ENCODE measurements at regions not wholly inside any gene's neighbourhood (a gene's known extent, or its start where the extent isn't known, plus 50 kb on each side); places are given as distances from the start of the nearest gene placed in this dataset.

DNA sequence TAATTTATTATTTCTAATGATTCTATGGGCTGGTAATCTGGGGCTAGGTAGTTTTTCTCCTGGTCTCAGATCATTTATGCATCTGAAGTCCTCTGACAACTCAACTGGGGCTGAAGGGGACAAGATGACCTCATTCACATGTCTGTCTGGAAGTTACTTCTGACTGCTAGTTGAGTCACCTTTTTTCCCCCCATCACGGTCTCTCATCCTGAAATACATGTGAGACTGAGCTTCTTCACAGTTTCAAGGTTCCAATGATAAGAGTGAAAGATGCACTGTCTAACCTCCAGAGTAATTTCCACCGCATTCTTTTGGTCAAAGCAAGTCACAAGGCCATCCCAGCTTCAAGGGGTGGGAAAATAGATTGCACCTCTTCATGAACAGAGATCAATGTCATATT lies 356.7 kb upstream of the RPS6KA3 start:
- Mint-ChIP-seq H3K4me1 (no peaks in the 10 kb centered on the region), H3K36me3 (no peaks in the 10 kb centered on the region), H3K9me3 (peaks cover 4% of the 10 kb centered on the region; the same call in 1 of the 2 replicates), H3K4me3 (no peak overlapping the region), H3K27me3 (ENCODE audit: low read depth) (no peaks in the 10 kb centered on the region), H3K27ac (no peak overlapping the region)
- TF ChIP-seq, protein P1, sequence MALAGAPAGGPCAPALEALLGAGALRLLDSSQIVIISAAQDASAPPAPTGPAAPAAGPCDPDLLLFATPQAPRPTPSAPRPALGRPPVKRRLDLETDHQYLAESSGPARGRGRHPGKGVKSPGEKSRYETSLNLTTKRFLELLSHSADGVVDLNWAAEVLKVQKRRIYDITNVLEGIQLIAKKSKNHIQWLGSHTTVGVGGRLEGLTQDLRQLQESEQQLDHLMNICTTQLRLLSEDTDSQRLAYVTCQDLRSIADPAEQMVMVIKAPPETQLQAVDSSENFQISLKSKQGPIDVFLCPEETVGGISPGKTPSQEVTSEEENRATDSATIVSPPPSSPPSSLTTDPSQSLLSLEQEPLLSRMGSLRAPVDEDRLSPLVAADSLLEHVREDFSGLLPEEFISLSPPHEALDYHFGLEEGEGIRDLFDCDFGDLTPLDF (CRISPR knock-in tag; IDR thresholded peaks at IDR 0.05) = no peak
- TF ChIP-seq NFATC4 (CRISPR knock-in tag; IDR thresholded peaks at IDR 0.05) (no peak), USF1 (CRISPR knock-in tag; IDR thresholded peaks at IDR 0.05) (no peak), CBFB (CRISPR knock-in tag; IDR thresholded peaks at IDR 0.05; ENCODE audit: low read depth) (no peak), SP1 (CRISPR knock-in tag; conservative IDR thresholded peaks at IDR 0.05) (no peak), NR3C1 (CRISPR knock-in tag; conservative IDR thresholded peaks at IDR 0.05; ENCODE audit: low read depth) (no peak), ZNF263 (CRISPR knock-in tag; IDR thresholded peaks at IDR 0.05; ENCODE audit: low read depth) (no peak), ATF6 (CRISPR knock-in tag; IDR thresholded peaks at IDR 0.05) (no peak), ZNF512 (CRISPR knock-in tag; IDR thresholded peaks at IDR 0.05; ENCODE audit: borderline replicate concordance) (no peak), FOXK1 (CRISPR knock-in tag; IDR thresholded peaks at IDR 0.05) (no peak), ZNF232 (CRISPR knock-in tag; IDR thresholded peaks at IDR 0.05) (no peak), ZNF425 (CRISPR knock-in tag; conservative IDR thresholded peaks at IDR 0.05) (no peak), RORB (CRISPR knock-in tag; IDR thresholded peaks at IDR 0.05) (no peak), AFF4 (CRISPR knock-in tag; IDR thresholded peaks at IDR 0.05; ENCODE audit: borderline replicate concordance) (no peak), CREB1 (CRISPR knock-in tag; IDR thresholded peaks at IDR 0.05) (no peak)
- TF ChIP-seq, protein P2, sequence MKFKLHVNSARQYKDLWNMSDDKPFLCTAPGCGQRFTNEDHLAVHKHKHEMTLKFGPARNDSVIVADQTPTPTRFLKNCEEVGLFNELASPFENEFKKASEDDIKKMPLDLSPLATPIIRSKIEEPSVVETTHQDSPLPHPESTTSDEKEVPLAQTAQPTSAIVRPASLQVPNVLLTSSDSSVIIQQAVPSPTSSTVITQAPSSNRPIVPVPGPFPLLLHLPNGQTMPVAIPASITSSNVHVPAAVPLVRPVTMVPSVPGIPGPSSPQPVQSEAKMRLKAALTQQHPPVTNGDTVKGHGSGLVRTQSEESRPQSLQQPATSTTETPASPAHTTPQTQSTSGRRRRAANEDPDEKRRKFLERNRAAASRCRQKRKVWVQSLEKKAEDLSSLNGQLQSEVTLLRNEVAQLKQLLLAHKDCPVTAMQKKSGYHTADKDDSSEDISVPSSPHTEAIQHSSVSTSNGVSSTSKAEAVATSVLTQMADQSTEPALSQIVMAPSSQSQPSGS (CRISPR knock-in tag; IDR thresholded peaks at IDR 0.05; ENCODE audit: borderline replicate concordance, low read depth) = no peak
- TF ChIP-seq, protein P3, sequence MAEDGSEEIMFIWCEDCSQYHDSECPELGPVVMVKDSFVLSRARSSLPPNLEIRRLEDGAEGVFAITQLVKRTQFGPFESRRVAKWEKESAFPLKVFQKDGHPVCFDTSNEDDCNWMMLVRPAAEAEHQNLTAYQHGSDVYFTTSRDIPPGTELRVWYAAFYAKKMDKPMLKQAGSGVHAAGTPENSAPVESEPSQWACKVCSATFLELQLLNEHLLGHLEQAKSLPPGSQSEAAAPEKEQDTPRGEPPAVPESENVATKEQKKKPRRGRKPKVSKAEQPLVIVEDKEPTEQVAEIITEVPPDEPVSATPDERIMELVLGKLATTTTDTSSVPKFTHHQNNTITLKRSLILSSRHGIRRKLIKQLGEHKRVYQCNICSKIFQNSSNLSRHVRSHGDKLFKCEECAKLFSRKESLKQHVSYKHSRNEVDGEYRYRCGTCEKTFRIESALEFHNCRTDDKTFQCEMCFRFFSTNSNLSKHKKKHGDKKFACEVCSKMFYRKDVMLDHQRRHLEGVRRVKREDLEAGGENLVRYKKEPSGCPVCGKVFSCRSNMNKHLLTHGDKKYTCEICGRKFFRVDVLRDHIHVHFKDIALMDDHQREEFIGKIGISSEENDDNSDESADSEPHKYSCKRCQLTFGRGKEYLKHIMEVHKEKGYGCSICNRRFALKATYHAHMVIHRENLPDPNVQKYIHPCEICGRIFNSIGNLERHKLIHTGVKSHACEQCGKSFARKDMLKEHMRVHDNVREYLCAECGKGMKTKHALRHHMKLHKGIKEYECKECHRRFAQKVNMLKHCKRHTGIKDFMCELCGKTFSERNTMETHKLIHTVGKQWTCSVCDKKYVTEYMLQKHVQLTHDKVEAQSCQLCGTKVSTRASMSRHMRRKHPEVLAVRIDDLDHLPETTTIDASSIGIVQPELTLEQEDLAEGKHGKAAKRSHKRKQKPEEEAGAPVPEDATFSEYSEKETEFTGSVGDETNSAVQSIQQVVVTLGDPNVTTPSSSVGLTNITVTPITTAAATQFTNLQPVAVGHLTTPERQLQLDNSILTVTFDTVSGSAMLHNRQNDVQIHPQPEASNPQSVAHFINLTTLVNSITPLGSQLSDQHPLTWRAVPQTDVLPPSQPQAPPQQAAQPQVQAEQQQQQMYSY (CRISPR knock-in tag; IDR thresholded peaks at IDR 0.05) = no peak
- TF ChIP-seq, protein P4, sequence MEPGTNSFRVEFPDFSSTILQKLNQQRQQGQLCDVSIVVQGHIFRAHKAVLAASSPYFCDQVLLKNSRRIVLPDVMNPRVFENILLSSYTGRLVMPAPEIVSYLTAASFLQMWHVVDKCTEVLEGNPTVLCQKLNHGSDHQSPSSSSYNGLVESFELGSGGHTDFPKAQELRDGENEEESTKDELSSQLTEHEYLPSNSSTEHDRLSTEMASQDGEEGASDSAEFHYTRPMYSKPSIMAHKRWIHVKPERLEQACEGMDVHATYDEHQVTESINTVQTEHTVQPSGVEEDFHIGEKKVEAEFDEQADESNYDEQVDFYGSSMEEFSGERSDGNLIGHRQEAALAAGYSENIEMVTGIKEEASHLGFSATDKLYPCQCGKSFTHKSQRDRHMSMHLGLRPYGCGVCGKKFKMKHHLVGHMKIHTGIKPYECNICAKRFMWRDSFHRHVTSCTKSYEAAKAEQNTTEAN (CRISPR knock-in tag; IDR thresholded peaks at IDR 0.05) = no peak
- TF ChIP-seq, protein P5, sequence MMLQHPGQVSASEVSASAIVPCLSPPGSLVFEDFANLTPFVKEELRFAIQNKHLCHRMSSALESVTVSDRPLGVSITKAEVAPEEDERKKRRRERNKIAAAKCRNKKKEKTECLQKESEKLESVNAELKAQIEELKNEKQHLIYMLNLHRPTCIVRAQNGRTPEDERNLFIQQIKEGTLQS (CRISPR knock-in tag; conservative IDR thresholded peaks at IDR 0.05) = no peak
- CTCF ChIA-PET = no interaction called here
- POLR2A ChIA-PET = no interaction called here
- no peak for ATAC-seq
- DNase-seq (ENCODE audit: low spot score) = no peak

All from WTC11 (cell line).